Fibroblast of pulmonary artery (primary cell): ENCODE measurements at regions not wholly inside any gene's neighbourhood (a gene's known extent, or its start where the extent isn't known, plus 50 kb on each side); places are given as distances from the start of the nearest gene placed in this dataset.

Source experiments
- DNase-seq: peaks from one replicate; pipeline ENCODE4 v3.0.0-alpha.2; 2010; ENCODE audit warnings: low read depth
- H3K4me3 ChIP-seq: replicated peaks from 2 replicates; pipeline ENCODE4 v1.5.1; 2011; ENCODE audit warnings: low read depth, mild to moderate bottlenecking, control low read depth, low read length, moderate library complexity
- CTCF ChIP-seq: IDR thresholded peaks from 2 replicates; pipeline ENCODE4 v1.5.1; 2011; ENCODE audit warnings: mild to moderate bottlenecking, control low read depth, low read length, inconsistent platforms; ENCODE audit errors: missing control alignments

GRCh38 chr6:91114123-91114708, 527.3 kb upstream of the MAP3K7 start:
- TF ChIP-seq CTCF, result no peak
- no peak overlapping the region for H3K4me3 ChIP-seq
- no peak for DNase-seq

- TF ChIP-seq CTCF, result no peak
- DNase-seq, result no peak
- H3K4me3 ChIP-seq, result no peak overlapping the region
Observed at GRCh38 chr6:91106083-91106482, 519.2 kb upstream of the MAP3K7 start.

GRCh38 chr6:91105532-91105931, 518.7 kb upstream of the MAP3K7 start:
- no peak overlapping the region for H3K4me3 ChIP-seq
- no peak for TF ChIP-seq CTCF
- no peak for DNase-seq

- H3K4me3 ChIP-seq, result no peak overlapping the region
- no peak for DNase-seq
- TF ChIP-seq CTCF, result no peak
Observed at GRCh38 chr6:91099479-91099878, 512.6 kb upstream of the MAP3K7 start.

GRCh38 chr6:91098006-91098405, 511.1 kb upstream of the MAP3K7 start:
- TF ChIP-seq CTCF, result no peak

GRCh38 chr6:91097364-91097763, 510.5 kb upstream of the MAP3K7 start:
- DNase-seq, result peak; percentile 6
- TF ChIP-seq CTCF, result no peak
- no peak overlapping the region for H3K4me3 ChIP-seq

More at GRCh38 chr6:91098006-91098405, 511.1 kb upstream of the MAP3K7 start:
- H3K4me3 ChIP-seq, result no peak overlapping the region
- no peak for DNase-seq

- DNase-seq, result no peak
- no peak overlapping the region for H3K4me3 ChIP-seq
- TF ChIP-seq CTCF, result no peak
Observed at GRCh38 chr6:91094806-91095475, 508.1 kb upstream of the MAP3K7 start.
